ENCODE measurements at regions not wholly inside any gene's neighbourhood (a gene's known extent, or its start where the extent isn't known, plus 50 kb on each side); places are given as distances from the start of the nearest gene placed in this dataset.

- Histone ChIP-seq H3K36me3 (no peaks in the 10 kb centered on the region), H3K9me3 (replicated peaks) (no peaks in the 10 kb centered on the region), H3K4me3 (no peak overlapping the region), H3K27me3 (no peaks in the 10 kb centered on the region), H3K27ac (no peak overlapping the region), H3K4me1 (no peaks in the 10 kb centered on the region)
- DNase-seq: no peak
These were observed 147.1 kb upstream of the IRS2 start for GRCh38 chr13:109933476-109933875.

GRCh38 chr13:109924376-109924775 lies 138.0 kb upstream of the IRS2 start:
- H3K36me3 ChIP-seq: no peaks in the 10 kb centered on the region
- no peak overlapping the region for H3K4me3 ChIP-seq
- no peaks in the 10 kb centered on the region for H3K27me3 ChIP-seq
- DNase-seq: no peak
- no peaks in the 10 kb centered on the region for H3K4me1 ChIP-seq
- no peak overlapping the region for H3K27ac ChIP-seq
- no peaks in the 10 kb centered on the region for H3K9me3 ChIP-seq (replicated peaks)

- Histone ChIP-seq H3K27ac (no peak overlapping the region), H3K27me3 (no peaks in the 10 kb centered on the region), H3K4me1 (no peaks in the 10 kb centered on the region), H3K4me3 (no peak overlapping the region), H3K9me3 (replicated peaks) (no peaks in the 10 kb centered on the region), H3K36me3 (no peaks in the 10 kb centered on the region)
- no peak for DNase-seq
These were observed 136.1 kb upstream of the IRS2 start for GRCh38 chr13:109922518-109922917.

GRCh38 chr13:109919715-109920375 lies 133.5 kb upstream of the IRS2 start:
- no peaks in the 10 kb centered on the region for H3K4me1 ChIP-seq
- no peak overlapping the region for H3K4me3 ChIP-seq
- H3K36me3 ChIP-seq: no peaks in the 10 kb centered on the region
- no peaks in the 10 kb centered on the region for H3K9me3 ChIP-seq (replicated peaks)
- DNase-seq: no peak
- H3K27ac ChIP-seq: no peak overlapping the region
- no peaks in the 10 kb centered on the region for H3K27me3 ChIP-seq

GRCh38 chr13:109918179-109918711 lies 131.9 kb upstream of the IRS2 start:
- no peaks in the 10 kb centered on the region for H3K36me3 ChIP-seq
- peak; percentile 22 to 45 for DNase-seq
- no peaks in the 10 kb centered on the region for H3K9me3 ChIP-seq (replicated peaks)
- no peak overlapping the region for H3K4me3 ChIP-seq
- H3K27ac ChIP-seq: no peak overlapping the region
- H3K27me3 ChIP-seq: no peaks in the 10 kb centered on the region
- 0 out of 2 replicates have a peak, but pooled peaks cover 2% of the 10 kb centered on the region for H3K4me1 ChIP-seq

GRCh38 chr13:109917422-109917821 lies 131.0 kb upstream of the IRS2 start:
- Histone ChIP-seq H3K9me3 (replicated peaks) (no peaks in the 10 kb centered on the region), H3K4me3 (no peak overlapping the region), H3K36me3 (no peaks in the 10 kb centered on the region), H3K27ac (no peak overlapping the region), H3K27me3 (no peaks in the 10 kb centered on the region), H3K4me1 (0 out of 2 replicates have a peak, but pooled peaks cover 2% of the 10 kb centered on the region)
- DNase-seq: no peak

- DNase-seq: peak in 1 of 2 experiments; percentile 9
These were observed 127.6 kb upstream of the IRS2 start for GRCh38 chr13:109913936-109914510.

GRCh38 chr13:109913186-109913585 lies 126.8 kb upstream of the IRS2 start:
- Histone ChIP-seq H3K36me3 (no peaks in the 10 kb centered on the region), H3K27ac (no peak overlapping the region), H3K27me3 (no peaks in the 10 kb centered on the region), H3K4me1 (0 out of 2 replicates have a peak, but pooled peaks cover 2% of the 10 kb centered on the region), H3K4me3 (no peak overlapping the region), H3K9me3 (replicated peaks) (no peaks in the 10 kb centered on the region)
- no peak for DNase-seq

More at GRCh38 chr13:109913936-109914510, 127.6 kb upstream of the IRS2 start:
- no peaks in the 10 kb centered on the region for H3K9me3 ChIP-seq (replicated peaks)
- no peaks in the 10 kb centered on the region for H3K27me3 ChIP-seq
- no peak overlapping the region for H3K27ac ChIP-seq
- no peak overlapping the region for H3K4me3 ChIP-seq
- H3K36me3 ChIP-seq: no peaks in the 10 kb centered on the region
- H3K4me1 ChIP-seq: 0 out of 2 replicates have a peak, but pooled peaks cover 2% of the 10 kb centered on the region

GRCh38 chr13:109910194-109910593 lies 123.8 kb upstream of the IRS2 start:
- Histone ChIP-seq H3K4me1 (0 out of 2 replicates have a peak, but pooled peaks cover 2% of the 10 kb centered on the region), H3K27ac (no peak overlapping the region), H3K27me3 (no peaks in the 10 kb centered on the region), H3K9me3 (replicated peaks) (no peaks in the 10 kb centered on the region), H3K36me3 (no peaks in the 10 kb centered on the region), H3K4me3 (no peak overlapping the region)
- no peak for DNase-seq

GRCh38 chr13:109906976-109907375 lies 120.6 kb upstream of the IRS2 start:
- Histone ChIP-seq H3K27me3 (no peaks in the 10 kb centered on the region), H3K9me3 (replicated peaks) (no peaks in the 10 kb centered on the region), H3K27ac (no peak overlapping the region), H3K4me1 (no peaks in the 10 kb centered on the region), H3K36me3 (no peaks in the 10 kb centered on the region), H3K4me3 (no peak overlapping the region)
- peak in 1 of 2 experiments; percentile 4 for DNase-seq

- H3K27me3 ChIP-seq: no peaks in the 10 kb centered on the region
- no peak overlapping the region for H3K4me3 ChIP-seq
- no peak overlapping the region for H3K27ac ChIP-seq
- H3K36me3 ChIP-seq: no peaks in the 10 kb centered on the region
- peak; percentile 46 to 64 for DNase-seq
- no peaks in the 10 kb centered on the region for H3K9me3 ChIP-seq (replicated peaks)
- H3K4me1 ChIP-seq: no peaks in the 10 kb centered on the region
These were observed 117.8 kb upstream of the IRS2 start for GRCh38 chr13:109904218-109904617.

- DNase-seq: no peak
- no peaks in the 10 kb centered on the region for H3K27me3 ChIP-seq
These were observed 114.4 kb upstream of the IRS2 start for GRCh38 chr13:109900741-109901140.

GRCh38 chr13:109900320-109900719 lies 113.9 kb upstream of the IRS2 start:
- Histone ChIP-seq H3K27ac (no peak overlapping the region), H3K9me3 (replicated peaks) (no peaks in the 10 kb centered on the region), H3K4me3 (no peak overlapping the region), H3K4me1 (no peaks in the 10 kb centered on the region), H3K36me3 (no peaks in the 10 kb centered on the region), H3K27me3 (no peaks in the 10 kb centered on the region)
- DNase-seq: no peak

More at GRCh38 chr13:109900741-109901140, 114.4 kb upstream of the IRS2 start:
- Histone ChIP-seq H3K27ac (no peak overlapping the region), H3K4me3 (no peak overlapping the region), H3K4me1 (no peaks in the 10 kb centered on the region), H3K9me3 (replicated peaks) (no peaks in the 10 kb centered on the region), H3K36me3 (no peaks in the 10 kb centered on the region)

GRCh38 chr13:109899748-109900147 lies 113.4 kb upstream of the IRS2 start:
- H3K27me3 ChIP-seq: no peaks in the 10 kb centered on the region

GRCh38 chr13:109899316-109899715 lies 112.9 kb upstream of the IRS2 start:
- Histone ChIP-seq H3K4me1 (no peaks in the 10 kb centered on the region), H3K36me3 (no peaks in the 10 kb centered on the region), H3K4me3 (no peak overlapping the region), H3K9me3 (replicated peaks) (no peaks in the 10 kb centered on the region), H3K27ac (no peak overlapping the region), H3K27me3 (no peaks in the 10 kb centered on the region)
- no peak for DNase-seq

More at GRCh38 chr13:109899748-109900147, 113.4 kb upstream of the IRS2 start:
- Histone ChIP-seq H3K36me3 (no peaks in the 10 kb centered on the region), H3K9me3 (replicated peaks) (no peaks in the 10 kb centered on the region), H3K4me1 (no peaks in the 10 kb centered on the region), H3K4me3 (no peak overlapping the region), H3K27ac (no peak overlapping the region)
- no peak for DNase-seq
